OCI-LY1 (cell line): ENCODE measurements at regions not wholly inside any gene's neighbourhood (a gene's known extent, or its start where the extent isn't known, plus 50 kb on each side); places are given as distances from the start of the nearest gene placed in this dataset.

Experiments used
- EZH2 ChIP-seq: fragments of 200-600 bp; sonication (generic), shearing (Covaris generic); IDR thresholded peaks from 2 replicates; pipeline ENCODE4 v1.8.0; 2017; ENCODE audit warnings: borderline replicate concordance, mixed run types, mild to moderate bottlenecking, antibody characterized with exemption, low read length, moderate library complexity, mixed read lengths
- TF ChIP-seq, protein P1 (sequence below): fragments of 200-600 bp; sonication (generic), shearing (Covaris generic); IDR thresholded peaks from 2 replicates; pipeline ENCODE4 v1.5.1; 2017; ENCODE audit warnings: mild to moderate bottlenecking, antibody characterized with exemption, low read length, moderate library complexity, mixed read lengths

DNA sequence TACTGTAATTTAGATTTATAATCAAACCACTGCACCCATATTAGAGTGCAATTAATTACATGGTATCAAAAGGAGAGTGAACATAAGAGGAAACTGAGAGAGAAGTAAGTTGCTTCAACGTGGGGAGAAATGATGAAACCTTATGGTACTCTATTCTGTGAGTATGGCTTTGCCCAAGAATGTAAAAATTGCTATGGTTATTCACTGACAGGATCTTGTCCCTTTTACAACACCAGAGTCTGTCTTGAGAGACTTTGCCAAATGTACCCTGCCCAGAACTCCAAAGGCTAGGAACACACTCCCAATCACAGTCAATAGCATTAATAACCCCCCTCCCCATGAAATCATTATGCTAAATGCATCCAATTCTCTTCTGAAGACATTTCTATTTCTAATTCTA, 974.8 kb upstream of the POU3F3 start:
- TF ChIP-seq, protein P1, sequence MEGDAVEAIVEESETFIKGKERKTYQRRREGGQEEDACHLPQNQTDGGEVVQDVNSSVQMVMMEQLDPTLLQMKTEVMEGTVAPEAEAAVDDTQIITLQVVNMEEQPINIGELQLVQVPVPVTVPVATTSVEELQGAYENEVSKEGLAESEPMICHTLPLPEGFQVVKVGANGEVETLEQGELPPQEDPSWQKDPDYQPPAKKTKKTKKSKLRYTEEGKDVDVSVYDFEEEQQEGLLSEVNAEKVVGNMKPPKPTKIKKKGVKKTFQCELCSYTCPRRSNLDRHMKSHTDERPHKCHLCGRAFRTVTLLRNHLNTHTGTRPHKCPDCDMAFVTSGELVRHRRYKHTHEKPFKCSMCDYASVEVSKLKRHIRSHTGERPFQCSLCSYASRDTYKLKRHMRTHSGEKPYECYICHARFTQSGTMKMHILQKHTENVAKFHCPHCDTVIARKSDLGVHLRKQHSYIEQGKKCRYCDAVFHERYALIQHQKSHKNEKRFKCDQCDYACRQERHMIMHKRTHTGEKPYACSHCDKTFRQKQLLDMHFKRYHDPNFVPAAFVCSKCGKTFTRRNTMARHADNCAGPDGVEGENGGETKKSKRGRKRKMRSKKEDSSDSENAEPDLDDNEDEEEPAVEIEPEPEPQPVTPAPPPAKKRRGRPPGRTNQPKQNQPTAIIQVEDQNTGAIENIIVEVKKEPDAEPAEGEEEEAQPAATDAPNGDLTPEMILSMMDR = no peak
- no peak for TF ChIP-seq EZH2
